ENCODE measurements at regions not wholly inside any gene's neighbourhood (a gene's known extent, or its start where the extent isn't known, plus 50 kb on each side); places are given as distances from the start of the nearest gene placed in this dataset.

GRCh38 chr12:67442347-67442841, 173.2 kb downstream of the CAND1 start:
- DNase-seq (ENCODE audit: low read depth) = no peak
- no peak for TF ChIP-seq CTCF (conservative IDR thresholded peaks at IDR 0.05; ENCODE audit: low read depth, low read length)

DNA sequence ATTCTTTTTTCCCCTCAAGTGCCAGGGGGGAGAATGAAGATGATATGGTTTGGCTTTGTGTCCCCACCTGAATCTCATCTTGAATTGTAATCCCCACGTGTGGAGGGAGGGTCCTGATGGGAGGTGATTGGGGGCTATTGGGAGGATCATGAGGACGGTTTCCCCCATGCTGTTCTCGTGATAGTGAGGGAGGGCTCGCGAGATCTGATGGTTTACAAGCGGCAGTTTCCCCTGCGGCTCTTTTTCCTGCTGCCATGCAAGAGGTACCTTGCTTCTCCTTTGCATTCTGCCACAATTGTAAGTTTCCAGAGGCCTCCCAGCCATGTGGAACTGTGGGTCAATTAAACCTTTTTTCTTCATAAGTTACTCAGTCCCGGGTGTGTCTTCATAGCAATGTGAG, 173.7 kb downstream of the CAND1 start:
- H3K4me3 ChIP-seq (ENCODE audit: low read depth, low read length) = no peak overlapping the region
- DNase-seq (ENCODE audit: low read depth) = no peak
- no peak for TF ChIP-seq CTCF (conservative IDR thresholded peaks at IDR 0.05; ENCODE audit: low read depth, low read length)

More at GRCh38 chr12:67442347-67442841, 173.2 kb downstream of the CAND1 start:
- no peak overlapping the region for H3K4me3 ChIP-seq (ENCODE audit: low read depth, low read length)

DNA sequence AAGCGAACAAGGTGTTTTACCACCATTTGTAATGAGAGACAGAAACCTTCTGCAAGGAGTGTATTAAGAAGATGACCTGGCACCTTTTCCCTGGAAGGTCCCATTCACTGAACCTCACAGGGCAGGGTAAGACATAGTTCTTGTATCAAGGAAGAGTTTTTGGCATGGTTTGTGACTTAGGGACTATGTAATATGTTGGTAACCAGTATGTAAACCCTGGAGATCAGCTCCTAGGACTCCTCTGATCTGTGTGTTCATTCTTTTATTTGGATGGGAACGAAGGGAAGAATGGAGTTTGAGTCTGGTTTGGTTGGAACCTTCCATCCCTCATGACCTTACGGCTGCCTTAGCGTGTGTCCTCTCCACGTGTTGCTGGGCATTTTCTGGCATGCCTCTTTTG, 175.4 kb downstream of the CAND1 start:
- H3K4me3 ChIP-seq (ENCODE audit: low read depth, low read length) = no peak overlapping the region
- no peak for TF ChIP-seq CTCF (conservative IDR thresholded peaks at IDR 0.05; ENCODE audit: low read depth, low read length)
- no peak for DNase-seq (ENCODE audit: low read depth)

DNA sequence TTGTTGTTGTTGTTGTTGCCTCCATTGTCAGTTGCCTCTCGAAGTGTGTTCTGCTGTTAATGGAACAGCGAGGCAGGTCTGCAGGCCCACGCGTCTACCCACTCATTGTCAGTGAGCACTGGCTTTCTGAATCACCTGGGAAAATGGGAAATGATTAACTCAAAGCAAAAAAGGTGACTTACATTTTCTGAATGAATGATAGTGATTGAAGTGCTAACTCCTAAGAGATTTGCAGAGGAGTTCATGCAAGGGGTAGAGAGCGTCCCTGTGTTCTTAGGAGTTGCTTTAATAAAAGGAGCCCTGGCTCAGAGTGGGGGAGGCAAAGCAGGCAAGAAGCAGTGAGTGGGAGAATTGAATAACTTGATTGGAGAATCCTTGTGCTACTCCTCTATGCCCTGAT, 177.6 kb downstream of the CAND1 start:
- no peak for TF ChIP-seq CTCF (conservative IDR thresholded peaks at IDR 0.05; ENCODE audit: low read depth, low read length)
- DNase-seq (ENCODE audit: low read depth) = no peak
- H3K4me3 ChIP-seq (ENCODE audit: low read depth, low read length) = no peak overlapping the region

DNA sequence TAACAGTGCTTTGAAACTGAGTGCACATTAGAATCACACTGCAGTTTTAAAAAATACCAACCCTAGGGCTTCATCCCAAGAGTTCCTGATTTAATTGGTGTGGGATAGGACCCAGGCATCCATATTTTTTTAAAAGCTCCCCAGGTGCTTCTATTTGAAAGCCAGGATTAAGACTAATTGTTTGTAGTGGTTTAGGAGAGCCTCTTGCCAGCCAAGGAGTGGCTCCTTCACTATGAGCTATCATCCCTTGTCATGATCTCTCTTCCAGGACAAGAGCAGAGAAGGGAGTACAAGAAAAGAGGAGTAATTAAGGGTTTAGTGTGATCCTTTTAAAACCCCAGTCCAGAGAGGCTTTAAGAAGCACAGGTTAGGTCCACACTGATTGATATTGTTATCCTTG, 178.0 kb downstream of the CAND1 start:
- no peak for DNase-seq (ENCODE audit: low read depth)
- no peak for TF ChIP-seq CTCF (conservative IDR thresholded peaks at IDR 0.05; ENCODE audit: low read depth, low read length)
- no peak overlapping the region for H3K4me3 ChIP-seq (ENCODE audit: low read depth, low read length)

GRCh38 chr12:67449591-67450052, 180.5 kb downstream of the CAND1 start:
- no peak overlapping the region for H3K4me3 ChIP-seq (ENCODE audit: low read depth, low read length)
- no peak for TF ChIP-seq CTCF (conservative IDR thresholded peaks at IDR 0.05; ENCODE audit: low read depth, low read length)
- no peak for DNase-seq (ENCODE audit: low read depth)

- no peak for DNase-seq (ENCODE audit: low read depth)
- H3K4me3 ChIP-seq (ENCODE audit: low read depth, low read length) = no peak overlapping the region
- TF ChIP-seq CTCF (conservative IDR thresholded peaks at IDR 0.05; ENCODE audit: low read depth, low read length) = no peak
These were observed 181.3 kb downstream of the CAND1 start for GRCh38 chr12:67450441-67450840.
